CD4-positive, alpha-beta memory T cell (primary cell): ENCODE measurements at regions not wholly inside any gene's neighbourhood (a gene's known extent, or its start where the extent isn't known, plus 50 kb on each side); places are given as distances from the start of the nearest gene placed in this dataset.

ENCODE experiments used
- CTCF ChIA-PET: fragments of 350-600 bp; sonication (Branson Sonifier 250); formaldehyde crosslinking; loops from one replicate; lab custom pipeline; 2021; ENCODE audit warnings: inconsistent platforms; ENCODE audit not compliant: partially characterized antibody; lab: Charles Lee
- POLR2A ChIA-PET: fragments of 350-600 bp; sonication (Branson Sonifier 250); formaldehyde crosslinking; loops from one replicate; lab custom pipeline; 2021; ENCODE audit not compliant: partially characterized antibody; lab: Charles Lee
- DNase-seq, 5 donors: peaks; one replicate each; pipeline versions ENCODE4 v3.0.0 to v3.0.0-alpha.2; 2020 to 2022; ENCODE audit warnings: mixed read lengths in 1 of 5
- H3K27ac ChIP-seq: one replicate; pipeline ENCODE4 v1.7.0; 2013; ENCODE audit warnings: low read depth, low read length
- H3K27me3 ChIP-seq: 2 replicates; pipeline ENCODE4 v1.7.0; 2013; ENCODE audit warnings: mild to moderate bottlenecking, low read length, moderate library complexity; ENCODE audit not compliant: insufficient read depth
- H3K36me3 ChIP-seq: 2 replicates; pipeline ENCODE4 v1.7.0; 2013; ENCODE audit warnings: mild to moderate bottlenecking, low read length, moderate library complexity; ENCODE audit not compliant: insufficient read depth
- H3K4me1 ChIP-seq: 2 replicates; pipeline ENCODE4 v1.7.0; 2013; ENCODE audit warnings: mild to moderate bottlenecking, low read length, moderate library complexity; ENCODE audit not compliant: insufficient read depth
- H3K4me3 ChIP-seq, 2 donors: one replicate each; pipeline ENCODE4 v1.7.0; 2013; ENCODE audit warnings: low read length in 2 of 2, mild to moderate bottlenecking in 1 of 2
- H3K9me3 ChIP-seq, 2 donors: one replicate each; pipeline ENCODE4 v1.7.0; 2013; ENCODE audit warnings: low read length in 2 of 2, control low read depth in 1 of 2; ENCODE audit not compliant: control insufficient read depth in 1 of 2
- H3K27ac Mint-ChIP-seq, 7 donors: one replicate each; pipeline ENCODE4 v1.8.0; 2020 to 2021; ENCODE audit warnings: mixed read lengths in 7 of 7, mild to moderate bottlenecking in 6 of 7, inconsistent platforms in 3 of 7, moderate library complexity in 3 of 7
- H3K27me3 Mint-ChIP-seq, 2 donors: one replicate each; pipeline ENCODE4 v1.8.0; 2020 to 2021; ENCODE audit warnings: mixed read lengths in 2 of 2
- H3K36me3 Mint-ChIP-seq, 2 donors: one replicate each; pipeline ENCODE4 v1.8.0; 2020 to 2021; ENCODE audit warnings: mixed read lengths in 2 of 2, inconsistent platforms in 1 of 2, mild to moderate bottlenecking in 1 of 2
- H3K4me1 Mint-ChIP-seq, 4 donors: one replicate each; pipeline ENCODE4 v1.8.0; 2020 to 2021; ENCODE audit warnings: mixed read lengths in 4 of 4, mild to moderate bottlenecking in 1 of 4
- H3K4me3 Mint-ChIP-seq, 8 donors: one replicate each; pipeline ENCODE4 v1.8.0; 2020 to 2021; ENCODE audit warnings: mixed read lengths in 8 of 8, mild to moderate bottlenecking in 7 of 8, moderate library complexity in 6 of 8, inconsistent platforms in 3 of 8
- H3K9me3 Mint-ChIP-seq, 8 donors: one replicate each; pipeline ENCODE4 v1.8.0; 2020 to 2021; ENCODE audit warnings: mixed read lengths in 8 of 8, mild to moderate bottlenecking in 5 of 8, inconsistent platforms in 3 of 8, moderate library complexity in 1 of 8
- intact Hi-C: fragments of 100-400 bp; cut with micrococcal nuclease; formaldehyde crosslinking; loops from one replicate; pipeline ENCODE4 v1.15.1; 2023

DNA sequence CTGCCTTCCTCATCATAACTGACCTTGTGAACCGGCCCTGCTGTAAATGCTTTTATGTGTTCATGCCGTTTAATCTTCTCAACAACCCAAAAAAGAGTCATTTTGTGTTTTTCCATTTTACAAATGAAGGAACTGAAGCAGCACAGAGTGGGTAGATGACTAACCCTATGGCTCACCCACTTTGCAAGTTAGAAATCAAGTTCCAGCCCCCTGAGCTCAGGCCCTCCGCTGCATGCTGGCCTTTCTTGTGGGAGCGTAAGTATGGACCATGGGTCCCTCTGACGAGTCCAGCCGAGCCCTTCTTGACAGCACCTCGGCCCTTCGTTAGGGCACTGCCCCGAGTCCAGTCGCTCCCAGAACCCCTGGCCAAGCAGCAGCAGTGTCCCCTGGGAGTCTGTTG is 194.6 kb downstream of the GLI2 start:
- H3K4me1 ChIP-seq = no peaks in the 10 kb centered on the region
- H3K9me3 Mint-ChIP-seq = peaks cover 0 to 3% (median 0%) of the 10 kb centered on the region in 8 donors
- H3K27ac Mint-ChIP-seq = no peak overlapping the region
- no peak for DNase-seq
- H3K4me3 Mint-ChIP-seq = no peak overlapping the region
- H3K36me3 ChIP-seq = no peaks in the 10 kb centered on the region
- H3K4me1 Mint-ChIP-seq = no peaks in the 10 kb centered on the region
- no peaks in the 10 kb centered on the region for H3K27me3 ChIP-seq
- POLR2A ChIA-PET = no interaction called here
- no peak overlapping the region for H3K27ac ChIP-seq
- peaks cover 0 to 2% of the 10 kb centered on the region in 2 donors for H3K27me3 Mint-ChIP-seq
- intact Hi-C loops = no loop called here
- no peaks in the 10 kb centered on the region for H3K36me3 Mint-ChIP-seq
- no peaks in the 10 kb centered on the region for H3K9me3 ChIP-seq
- H3K4me3 ChIP-seq = no peak overlapping the region
- CTCF ChIA-PET = no interaction called here

- no peak overlapping the region for H3K27ac ChIP-seq
- H3K4me1 ChIP-seq = no peaks in the 10 kb centered on the region
- no peaks in the 10 kb centered on the region for H3K36me3 ChIP-seq
- Mint-ChIP-seq H3K4me3 (no peak overlapping the region), H3K36me3 (no peaks in the 10 kb centered on the region), H3K9me3 (peaks cover 0 to 3% (median 0%) of the 10 kb centered on the region in 8 donors), H3K27ac (no peak overlapping the region), H3K27me3 (peaks cover 0 to 2% of the 10 kb centered on the region in 2 donors), H3K4me1 (no peaks in the 10 kb centered on the region)
- no peak overlapping the region for H3K4me3 ChIP-seq
- DNase-seq = no peak
- ChIA-PET CTCF (no interaction called here), POLR2A (no interaction called here)
- no peaks in the 10 kb centered on the region for H3K9me3 ChIP-seq
- no peaks in the 10 kb centered on the region for H3K27me3 ChIP-seq
- intact Hi-C loops = no loop called here
Measured at GRCh38 chr2:120930864-120931263, 195.2 kb downstream of the GLI2 start.

- no peak overlapping the region for H3K4me3 Mint-ChIP-seq
- CTCF ChIA-PET = no interaction called here
- no peaks in the 10 kb centered on the region for H3K9me3 ChIP-seq
- H3K27me3 ChIP-seq = no peaks in the 10 kb centered on the region
- intact Hi-C loops = no loop called here
- H3K27ac Mint-ChIP-seq = no peak overlapping the region
- POLR2A ChIA-PET = no interaction called here
- peaks cover 0 to 2% of the 10 kb centered on the region in 2 donors for H3K27me3 Mint-ChIP-seq
- H3K4me1 Mint-ChIP-seq = no peaks in the 10 kb centered on the region
- peaks cover 0 to 3% (median 0%) of the 10 kb centered on the region in 8 donors for H3K9me3 Mint-ChIP-seq
- no peaks in the 10 kb centered on the region for H3K36me3 ChIP-seq
- H3K4me3 ChIP-seq = no peak overlapping the region
- no peak overlapping the region for H3K27ac ChIP-seq
- no peaks in the 10 kb centered on the region for H3K4me1 ChIP-seq
- no peak for DNase-seq
- H3K36me3 Mint-ChIP-seq = no peaks in the 10 kb centered on the region
Measured at GRCh38 chr2:120932472-120932871, 196.8 kb downstream of the GLI2 start.

DNA sequence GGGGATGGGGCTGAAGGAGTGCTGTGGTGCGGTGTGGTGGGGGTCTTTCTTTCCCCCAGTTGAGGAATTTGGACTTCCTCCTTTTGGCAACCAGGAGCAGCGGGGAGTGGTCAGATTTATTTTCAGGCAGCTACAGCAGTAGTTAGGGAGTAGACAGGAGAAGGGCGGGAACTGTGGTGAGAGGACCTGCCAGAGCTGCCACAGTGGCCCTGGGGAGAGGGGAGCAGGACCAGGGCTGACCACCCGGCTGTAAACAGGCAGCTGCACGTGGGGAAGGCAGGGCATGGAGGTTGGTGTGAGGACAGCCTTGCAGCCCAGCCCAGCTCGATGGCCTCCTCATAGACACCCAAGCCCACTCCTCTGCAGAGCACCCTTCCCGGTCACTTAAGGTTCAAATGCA is 197.2 kb downstream of the GLI2 start:
- Mint-ChIP-seq H3K27me3 (peaks cover 0 to 2% of the 10 kb centered on the region in 2 donors), H3K4me3 (no peak overlapping the region), H3K27ac (no peak overlapping the region), H3K9me3 (peaks cover 0 to 3% (median 0%) of the 10 kb centered on the region in 8 donors), H3K4me1 (no peaks in the 10 kb centered on the region), H3K36me3 (no peaks in the 10 kb centered on the region)
- Histone ChIP-seq H3K9me3 (no peaks in the 10 kb centered on the region), H3K27me3 (no peaks in the 10 kb centered on the region), H3K4me3 (no peak overlapping the region), H3K36me3 (no peaks in the 10 kb centered on the region), H3K27ac (no peak overlapping the region), H3K4me1 (no peaks in the 10 kb centered on the region)
- POLR2A ChIA-PET = no interaction called here
- CTCF ChIA-PET = no interaction called here
- intact Hi-C loops = no loop called here
- no peak for DNase-seq

GRCh38 chr2:120933693-120934573 is 198.3 kb downstream of the GLI2 start:
- H3K4me1 Mint-ChIP-seq = no peaks in the 10 kb centered on the region
- no peaks in the 10 kb centered on the region for H3K36me3 Mint-ChIP-seq
- H3K4me3 Mint-ChIP-seq = no peak overlapping the region
- Histone ChIP-seq H3K27ac (no peak overlapping the region), H3K36me3 (no peaks in the 10 kb centered on the region), H3K27me3 (no peaks in the 10 kb centered on the region), H3K4me3 (no peak overlapping the region), H3K9me3 (no peaks in the 10 kb centered on the region), H3K4me1 (no peaks in the 10 kb centered on the region)
- H3K27ac Mint-ChIP-seq = no peak overlapping the region
- POLR2A ChIA-PET = no interaction called here
- DNase-seq = no peak
- peaks cover 0 to 3% (median 0%) of the 10 kb centered on the region in 8 donors for H3K9me3 Mint-ChIP-seq
- intact Hi-C loops = no loop called here
- CTCF ChIA-PET = no interaction called here
- peaks cover 0 to 2% of the 10 kb centered on the region in 2 donors for H3K27me3 Mint-ChIP-seq

DNA sequence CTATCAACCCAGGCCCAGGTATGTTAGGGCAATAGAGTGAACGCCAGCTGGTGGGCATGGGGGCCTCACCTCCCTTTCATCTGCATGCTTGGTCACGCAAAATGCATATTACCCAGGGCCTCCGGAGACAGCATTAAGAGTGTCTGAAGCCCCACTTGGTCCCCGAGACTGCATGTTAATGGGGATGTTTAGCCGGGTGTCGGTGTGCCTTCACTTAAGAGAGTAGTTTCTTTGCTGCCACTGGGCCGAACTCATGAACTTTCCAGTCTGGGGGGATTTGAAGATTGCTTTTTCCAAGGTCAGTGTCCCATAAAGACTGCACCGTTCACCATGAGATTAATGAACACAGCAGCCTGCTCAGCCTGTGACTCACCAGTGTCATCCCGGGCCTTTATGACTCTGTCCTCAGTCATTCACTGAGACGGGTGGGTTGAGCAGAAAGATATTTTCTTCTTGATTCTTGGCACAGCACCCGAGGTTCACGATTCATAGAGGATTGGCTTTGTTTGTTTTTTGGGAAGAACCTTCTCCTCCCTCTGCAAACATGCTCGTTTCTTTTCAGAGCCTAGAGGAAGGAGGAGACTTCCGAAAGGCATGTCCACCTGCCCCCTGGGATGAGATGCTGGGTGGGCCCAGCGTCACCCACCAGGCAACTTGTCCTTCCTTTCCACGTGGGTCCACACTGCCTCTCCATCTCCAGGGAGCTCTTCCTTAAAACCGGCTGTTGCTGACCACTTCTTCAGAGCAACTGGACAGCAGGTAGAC is 199.1 kb downstream of the GLI2 start:
- DNase-seq = no peak
- no peak overlapping the region for H3K27ac Mint-ChIP-seq
- Histone ChIP-seq H3K4me1 (no peaks in the 10 kb centered on the region), H3K27me3 (no peaks in the 10 kb centered on the region), H3K4me3 (no peak overlapping the region), H3K9me3 (no peaks in the 10 kb centered on the region), H3K27ac (no peak overlapping the region), H3K36me3 (no peaks in the 10 kb centered on the region)
- ChIA-PET POLR2A (no interaction called here), CTCF (no interaction called here)
- no peaks in the 10 kb centered on the region for H3K4me1 Mint-ChIP-seq
- intact Hi-C loops = no loop called here
- H3K27me3 Mint-ChIP-seq = peaks cover 0 to 2% of the 10 kb centered on the region in 2 donors
- H3K9me3 Mint-ChIP-seq = peaks cover 0 to 3% (median 0%) of the 10 kb centered on the region in 8 donors
- no peaks in the 10 kb centered on the region for H3K36me3 Mint-ChIP-seq
- H3K4me3 Mint-ChIP-seq = no peak overlapping the region
